Astrocyte (in vitro differentiated cells and primary cell): ENCODE measurements at regions not wholly inside any gene's neighbourhood (a gene's known extent, or its start where the extent isn't known, plus 50 kb on each side); places are given as distances from the start of the nearest gene placed in this dataset.

ENCODE experiments used
- DNase-seq: peaks from one replicate; pipeline ENCODE4 v3.0.0-alpha.2; 2010; ENCODE audit warnings: low read depth
- FAIRE-seq: peaks from 2 replicates; lab custom pipeline; 2011; peaks lifted over from hg19 to GRCh38; lab: Jason Lieb, UNC
- H2AFZ ChIP-seq: 2 replicates; pipeline ENCODE4 v1.6.0; 2012; ENCODE audit warnings: low read depth, low read length, inconsistent platforms
- H3K27ac ChIP-seq: 2 replicates; pipeline ENCODE4 v1.5.1; 2011; ENCODE audit warnings: low read depth, low read length, inconsistent platforms
- H3K27me3 ChIP-seq: 2 replicates; pipeline ENCODE4 v1.6.0; 2011; ENCODE audit warnings: low read length, inconsistent platforms; ENCODE audit not compliant: insufficient read depth
- H3K36me3 ChIP-seq: 2 replicates; pipeline ENCODE4 v1.5.1; 2011; ENCODE audit warnings: low read length, inconsistent platforms; ENCODE audit not compliant: insufficient read depth
- H3K4me1 ChIP-seq: 2 replicates; pipeline ENCODE4 v1.5.1; 2011; ENCODE audit warnings: low read length, inconsistent platforms; ENCODE audit not compliant: insufficient read depth
- H3K4me2 ChIP-seq: 2 replicates; pipeline ENCODE4 v1.6.0; 2012; ENCODE audit warnings: low read length, inconsistent platforms
- H3K4me3 ChIP-seq: 2 replicates; pipeline ENCODE4 v1.5.1; 2011; ENCODE audit warnings: low read depth, mild to moderate bottlenecking, low read length, inconsistent platforms; ENCODE audit not compliant: insufficient read depth
- H3K79me2 ChIP-seq: 2 replicates; pipeline ENCODE4 v1.6.0; 2012; ENCODE audit warnings: mild to moderate bottlenecking, low read length, inconsistent platforms; ENCODE audit not compliant: insufficient read depth
- H3K9ac ChIP-seq: 2 replicates; pipeline ENCODE4 v1.6.0; 2012; ENCODE audit warnings: mild to moderate bottlenecking, low read length, inconsistent platforms
- H3K9me3 ChIP-seq: 2 replicates; pipeline ENCODE4 v1.5.1; 2012; ENCODE audit warnings: low read depth, mild to moderate bottlenecking, low read length, inconsistent platforms; ENCODE audit not compliant: insufficient read depth
- H4K20me1 ChIP-seq: 2 replicates; pipeline ENCODE4 v1.6.0; 2012; ENCODE audit warnings: low read length, inconsistent platforms; ENCODE audit not compliant: insufficient read depth
- H3K27ac Mint-ChIP-seq: one replicate; pipeline ENCODE4 v1.8.0; 2021; ENCODE audit warnings: mild to moderate bottlenecking, mixed read lengths; ENCODE audit not compliant: unreplicated experiment
- H3K27me3 Mint-ChIP-seq: one replicate; pipeline ENCODE4 v1.8.0; 2021; ENCODE audit warnings: low read depth, mixed read lengths; ENCODE audit not compliant: unreplicated experiment
- H3K36me3 Mint-ChIP-seq: one replicate; pipeline ENCODE4 v1.8.0; 2021; ENCODE audit warnings: low read depth, mixed read lengths; ENCODE audit not compliant: unreplicated experiment
- H3K4me1 Mint-ChIP-seq: one replicate; pipeline ENCODE4 v1.8.0; 2021; ENCODE audit warnings: low read depth, mixed read lengths; ENCODE audit not compliant: unreplicated experiment
- H3K4me3 Mint-ChIP-seq: one replicate; pipeline ENCODE4 v1.8.0; 2021; ENCODE audit warnings: mild to moderate bottlenecking, moderate library complexity, mixed read lengths; ENCODE audit not compliant: unreplicated experiment
- H3K9me3 Mint-ChIP-seq: one replicate; pipeline ENCODE4 v1.8.0; 2021; ENCODE audit warnings: mild to moderate bottlenecking, mixed read lengths; ENCODE audit not compliant: unreplicated experiment
- CTCF ChIP-seq: IDR thresholded peaks from 2 replicates; pipeline ENCODE4 v1.5.1; 2011; ENCODE audit warnings: low read depth, mild to moderate bottlenecking, inconsistent platforms, low read length, moderate library complexity; ENCODE audit not compliant: insufficient read depth
- EZH2 ChIP-seq: IDR thresholded peaks from 2 replicates; pipeline ENCODE4 v1.6.1; 2012; ENCODE audit warnings: mild to moderate bottlenecking, low read length, inconsistent platforms; ENCODE audit not compliant: insufficient read depth

- Histone ChIP-seq H3K27me3 (no peaks in the 10 kb centered on the region), H3K4me2 (no peak overlapping the region), H3K4me3 (no peak overlapping the region), H4K20me1 (no peaks in the 10 kb centered on the region), H3K9ac (no peak overlapping the region), H3K36me3 (no peaks in the 10 kb centered on the region), H3K27ac (no peak overlapping the region), H3K79me2 (no peaks in the 10 kb centered on the region), H2AFZ (no peak overlapping the region), H3K9me3 (no peaks in the 10 kb centered on the region), H3K4me1 (no peaks in the 10 kb centered on the region)
- DNase-seq (no peak), FAIRE-seq (no peak)
- H3K9me3 Mint-ChIP-seq = no peaks in the 10 kb centered on the region
- no peaks in the 10 kb centered on the region for H3K36me3 Mint-ChIP-seq
- H3K4me1 Mint-ChIP-seq = no peaks in the 10 kb centered on the region
- H3K27me3 Mint-ChIP-seq = no peaks in the 10 kb centered on the region
- no peak overlapping the region for H3K4me3 Mint-ChIP-seq
- no peak overlapping the region for H3K27ac Mint-ChIP-seq
- no peak for TF ChIP-seq CTCF
- no peak for TF ChIP-seq EZH2
Measured at GRCh38 chr16:63301349-63301748, 1265.1 kb upstream of the CDH8 start.

- Histone ChIP-seq H3K9ac (no peak overlapping the region), H4K20me1 (no peaks in the 10 kb centered on the region), H3K4me1 (no peaks in the 10 kb centered on the region), H3K4me2 (no peak overlapping the region), H3K27me3 (no peaks in the 10 kb centered on the region), H3K36me3 (no peaks in the 10 kb centered on the region), H3K79me2 (no peaks in the 10 kb centered on the region), H3K4me3 (no peak overlapping the region), H3K9me3 (no peaks in the 10 kb centered on the region), H2AFZ (no peak overlapping the region), H3K27ac (no peak overlapping the region)
- TF ChIP-seq EZH2 (no peak), CTCF (no peak)
- Mint-ChIP-seq H3K9me3 (no peaks in the 10 kb centered on the region), H3K4me1 (no peaks in the 10 kb centered on the region), H3K27ac (no peak overlapping the region), H3K36me3 (no peaks in the 10 kb centered on the region), H3K4me3 (no peak overlapping the region), H3K27me3 (no peaks in the 10 kb centered on the region)
- no peak for FAIRE-seq
- DNase-seq = no peak
Measured at GRCh38 chr16:63298993-63299392, 1262.8 kb upstream of the CDH8 start.

- Mint-ChIP-seq H3K4me3 (no peak overlapping the region), H3K27me3 (no peaks in the 10 kb centered on the region), H3K36me3 (no peaks in the 10 kb centered on the region), H3K27ac (no peak overlapping the region), H3K9me3 (no peaks in the 10 kb centered on the region), H3K4me1 (no peaks in the 10 kb centered on the region)
- DNase-seq = no peak
- Histone ChIP-seq H3K4me3 (no peak overlapping the region), H3K79me2 (no peaks in the 10 kb centered on the region), H3K9me3 (no peaks in the 10 kb centered on the region), H3K27ac (no peak overlapping the region), H3K9ac (no peak overlapping the region), H4K20me1 (no peaks in the 10 kb centered on the region), H3K27me3 (no peaks in the 10 kb centered on the region), H2AFZ (no peak overlapping the region), H3K4me2 (no peak overlapping the region), H3K4me1 (no peaks in the 10 kb centered on the region), H3K36me3 (no peaks in the 10 kb centered on the region)
- FAIRE-seq = no peak
- no peak for TF ChIP-seq EZH2
- TF ChIP-seq CTCF = no peak
Measured at GRCh38 chr16:63292036-63292435, 1255.8 kb upstream of the CDH8 start.
